Heart left ventricle (tissue), 13 donors: ENCODE measurements at regions not wholly inside any gene's neighbourhood (a gene's known extent, or its start where the extent isn't known, plus 50 kb on each side); places are given as distances from the start of the nearest gene placed in this dataset.

ENCODE experiments used
- POLR2A ChIP-seq, 2 donors: fragments of 450-650 bp; IDR thresholded peaks; one replicate each; pipeline ENCODE4 v1.6.1; 2017; ENCODE audit warnings: antibody characterized with exemption in 2 of 2, mild to moderate bottlenecking in 2 of 2, moderate library complexity in 2 of 2
- TF ChIP-seq, protein P1 (sequence below), 12 donors: fragments of 200-600 bp; sonication (generic) in 4 of 12; IDR thresholded peaks; one replicate each; pipeline versions ENCODE4 v1.5.0 to v1.8.0; 2018 to 2022; ENCODE audit warnings: antibody characterized with exemption in 12 of 12, mild to moderate bottlenecking in 5 of 12
- donor health status: ischemic (EF 13 %, LVEDD 7.1; RV severe dilation, severe dysfunction).
- donor health status: DM: no; HTN: yes; CAD: no.
- donor health status: DM: no; HTN: no; CAD: no.
- donor health status: ischemic (EF 25% LVEDD 6.9; RV normal size, moderate dysfunction).
- donor health status: ischemic (EF 25% LVEDD 5.7; RV mildly dilated, moderate dysfunction).
- donor health status: ischemic (EF 35%, LVEDD 5.7; RV mildly dilated, moderate dysfunction).
- donor health status: nonischemic (EF 11% LVEDD 7.7; RV severe dilation, severe dysfunction).
- donor health status: DM: yes; HTN: yes; CAD: no.
- donor health status: PGD.
- donor health status: ischemic (EF 29% LVEDD 5.4; RV normal size, mild dysfunction).
- donor health status: nonischemic (EF 23%, LVEDD 6.1; RV moderate dilation, normal function).

DNA sequence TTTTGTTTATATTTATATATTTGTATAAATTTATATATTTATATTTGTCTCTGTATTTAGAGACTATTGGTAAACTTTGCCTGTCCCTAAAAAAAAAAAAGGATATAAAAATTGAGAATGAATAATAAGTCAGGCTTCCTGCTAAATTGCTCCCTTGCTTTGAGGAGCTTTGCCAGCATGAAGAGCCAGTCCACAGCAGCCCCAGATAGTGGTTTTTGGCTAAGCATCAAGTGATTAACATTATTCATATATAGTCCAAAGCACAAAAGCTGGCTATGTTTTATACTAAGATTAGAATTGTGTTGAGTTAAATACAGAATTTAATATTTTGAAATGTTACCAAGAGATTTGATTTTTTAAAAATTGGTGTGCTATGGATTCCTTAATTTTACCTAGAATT, 264.9 kb upstream of the FERD3L start:
- TF ChIP-seq, protein P1, sequence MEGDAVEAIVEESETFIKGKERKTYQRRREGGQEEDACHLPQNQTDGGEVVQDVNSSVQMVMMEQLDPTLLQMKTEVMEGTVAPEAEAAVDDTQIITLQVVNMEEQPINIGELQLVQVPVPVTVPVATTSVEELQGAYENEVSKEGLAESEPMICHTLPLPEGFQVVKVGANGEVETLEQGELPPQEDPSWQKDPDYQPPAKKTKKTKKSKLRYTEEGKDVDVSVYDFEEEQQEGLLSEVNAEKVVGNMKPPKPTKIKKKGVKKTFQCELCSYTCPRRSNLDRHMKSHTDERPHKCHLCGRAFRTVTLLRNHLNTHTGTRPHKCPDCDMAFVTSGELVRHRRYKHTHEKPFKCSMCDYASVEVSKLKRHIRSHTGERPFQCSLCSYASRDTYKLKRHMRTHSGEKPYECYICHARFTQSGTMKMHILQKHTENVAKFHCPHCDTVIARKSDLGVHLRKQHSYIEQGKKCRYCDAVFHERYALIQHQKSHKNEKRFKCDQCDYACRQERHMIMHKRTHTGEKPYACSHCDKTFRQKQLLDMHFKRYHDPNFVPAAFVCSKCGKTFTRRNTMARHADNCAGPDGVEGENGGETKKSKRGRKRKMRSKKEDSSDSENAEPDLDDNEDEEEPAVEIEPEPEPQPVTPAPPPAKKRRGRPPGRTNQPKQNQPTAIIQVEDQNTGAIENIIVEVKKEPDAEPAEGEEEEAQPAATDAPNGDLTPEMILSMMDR (IDR thresholded peaks at IDR 0.05) = no peak
- TF ChIP-seq POLR2A (IDR thresholded peaks at IDR 0.05) = no peak
